ENCODE measurements at regions not wholly inside any gene's neighbourhood (a gene's known extent, or its start where the extent isn't known, plus 50 kb on each side); places are given as distances from the start of the nearest gene placed in this dataset.
"Not testable (repeated sequence)": the region's sequence is repeated elsewhere in the genome, so short reads cannot be mapped to it uniquely, and the experiment has no call there.

DNA sequence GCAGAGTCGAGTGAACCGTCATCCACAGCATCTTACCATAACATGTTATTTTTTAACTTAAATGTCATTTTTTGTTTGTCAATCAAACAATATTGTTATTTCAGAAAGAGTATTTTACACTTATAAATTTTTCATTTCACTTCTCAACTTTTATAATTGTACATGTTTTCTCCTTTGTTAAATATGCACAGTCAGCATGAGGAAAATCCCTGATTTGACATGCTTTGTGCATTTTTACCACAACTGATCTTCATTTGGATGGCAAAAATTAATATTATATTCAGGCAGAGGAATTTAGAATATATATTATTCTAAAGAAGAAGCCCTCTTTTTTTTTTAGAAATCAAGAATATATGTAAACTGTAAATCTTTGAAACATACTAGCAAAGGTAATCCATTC, 958.0 kb upstream of the PCDH7 start:
- intact Hi-C loops (cut with DNase I): no loop called here
- Histone ChIP-seq H3K27me3 (no peaks in the 10 kb centered on the region), H3K4me1 (ENCODE audit: insufficient read depth) (no peaks in the 10 kb centered on the region), H3K36me3 (no peaks in the 10 kb centered on the region), H3K9me3 (no peaks in the 10 kb centered on the region), H3K27ac (no peak overlapping the region), H3K4me3 (no peak overlapping the region)
- TF ChIP-seq POLR2A (IDR thresholded peaks at IDR 0.05) (no peak), EP300 (IDR thresholded peaks at IDR 0.05) (no peak)
- TF ChIP-seq, protein P1, sequence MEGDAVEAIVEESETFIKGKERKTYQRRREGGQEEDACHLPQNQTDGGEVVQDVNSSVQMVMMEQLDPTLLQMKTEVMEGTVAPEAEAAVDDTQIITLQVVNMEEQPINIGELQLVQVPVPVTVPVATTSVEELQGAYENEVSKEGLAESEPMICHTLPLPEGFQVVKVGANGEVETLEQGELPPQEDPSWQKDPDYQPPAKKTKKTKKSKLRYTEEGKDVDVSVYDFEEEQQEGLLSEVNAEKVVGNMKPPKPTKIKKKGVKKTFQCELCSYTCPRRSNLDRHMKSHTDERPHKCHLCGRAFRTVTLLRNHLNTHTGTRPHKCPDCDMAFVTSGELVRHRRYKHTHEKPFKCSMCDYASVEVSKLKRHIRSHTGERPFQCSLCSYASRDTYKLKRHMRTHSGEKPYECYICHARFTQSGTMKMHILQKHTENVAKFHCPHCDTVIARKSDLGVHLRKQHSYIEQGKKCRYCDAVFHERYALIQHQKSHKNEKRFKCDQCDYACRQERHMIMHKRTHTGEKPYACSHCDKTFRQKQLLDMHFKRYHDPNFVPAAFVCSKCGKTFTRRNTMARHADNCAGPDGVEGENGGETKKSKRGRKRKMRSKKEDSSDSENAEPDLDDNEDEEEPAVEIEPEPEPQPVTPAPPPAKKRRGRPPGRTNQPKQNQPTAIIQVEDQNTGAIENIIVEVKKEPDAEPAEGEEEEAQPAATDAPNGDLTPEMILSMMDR (IDR thresholded peaks at IDR 0.05): no peak
- DNase-seq: no peak
- WGBS, 3 donors: 93 to 97% (median 94%) methylated on average over 2 of the region's 2 CpGs

DNA sequence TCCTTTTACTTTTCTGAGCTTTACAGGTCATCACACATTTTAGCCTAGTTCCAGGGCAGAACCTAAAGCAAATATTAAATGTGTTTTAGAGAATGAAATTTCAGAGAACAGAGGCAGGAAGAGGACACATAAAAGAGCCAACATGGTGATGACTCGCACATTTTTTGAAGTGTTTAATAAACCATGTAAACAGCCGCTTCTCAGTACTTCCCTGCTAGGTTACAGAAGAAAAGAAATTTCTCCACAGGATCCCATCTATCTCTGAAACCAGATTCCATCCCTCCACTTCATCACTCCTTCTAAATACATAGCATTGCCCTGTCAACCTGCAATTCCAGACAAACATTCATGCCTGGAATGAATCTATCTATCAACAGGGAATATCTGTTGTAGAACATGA, 949.5 kb upstream of the PCDH7 start:
- DNase-seq: no peak
- Histone ChIP-seq H3K27me3 (no peaks in the 10 kb centered on the region), H3K4me1 (ENCODE audit: insufficient read depth) (no peaks in the 10 kb centered on the region), H3K4me3 (no peak overlapping the region), H3K36me3 (no peaks in the 10 kb centered on the region), H3K9me3 (no peaks in the 10 kb centered on the region), H3K27ac (no peak overlapping the region)
- TF ChIP-seq EP300 (IDR thresholded peaks at IDR 0.05): no peak
- TF ChIP-seq POLR2A (IDR thresholded peaks at IDR 0.05): no peak
- TF ChIP-seq, protein P1 (IDR thresholded peaks at IDR 0.05): no peak
- 70 to 77% (median 72%) methylated on average over 2 of the region's 2 CpGs for WGBS, 3 donors
- intact Hi-C loops (cut with DNase I): loop anchor here in 1 of 4 donors (5.0 kb wide), 1 partner anchor 978 kb away; no protein-coding TSS in a partner anchor

- DNase-seq; H3K36me3 ChIP-seq; H3K4me3 ChIP-seq; H3K9me3 ChIP-seq; H3K27me3 ChIP-seq; intact Hi-C loops (cut with DNase I); H3K27ac ChIP-seq; H3K4me1 ChIP-seq (ENCODE audit: insufficient read depth): not testable (repeated sequence)
- 88% methylated on average over 2 of the region's 2 CpGs for WGBS, 3 donors
Observed at GRCh38 chr4:29788123-29788522, 932.0 kb upstream of the PCDH7 start.

DNA sequence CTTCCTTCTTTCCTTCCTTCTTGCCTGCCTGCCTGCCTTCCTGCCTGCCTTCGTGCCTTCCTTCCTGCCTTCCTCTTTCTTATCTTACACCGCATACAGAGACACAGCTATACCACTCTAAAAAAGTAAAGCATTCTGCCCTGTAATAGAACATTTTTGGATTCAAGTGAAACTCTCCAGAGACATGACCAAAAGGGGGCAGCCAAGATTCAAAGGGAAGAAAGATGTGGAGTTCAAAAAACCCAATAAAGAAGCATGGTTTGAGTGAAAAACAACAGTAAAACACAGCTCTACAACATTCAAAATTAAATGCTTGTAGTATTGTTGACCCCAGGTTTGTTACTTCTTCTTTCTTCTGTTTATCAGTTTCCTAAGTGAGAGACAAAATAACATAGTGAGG, 914.9 kb upstream of the PCDH7 start:
- intact Hi-C loops (cut with DNase I): no loop called here
- 51 to 61% (median 54%) methylated on average over 2 of the region's 2 CpGs for WGBS, 3 donors
- no peak overlapping the region for H3K27ac ChIP-seq
- H3K4me1 ChIP-seq (ENCODE audit: insufficient read depth): no peaks in the 10 kb centered on the region
- no peak overlapping the region for H3K4me3 ChIP-seq
- H3K9me3 ChIP-seq: no peaks in the 10 kb centered on the region
- TF ChIP-seq, protein P1 (IDR thresholded peaks at IDR 0.05): no peak
- TF ChIP-seq POLR2A (IDR thresholded peaks at IDR 0.05): no peak
- TF ChIP-seq EP300 (IDR thresholded peaks at IDR 0.05): no peak
- no peaks in the 10 kb centered on the region for H3K27me3 ChIP-seq
- DNase-seq: no peak
- H3K36me3 ChIP-seq: no peaks in the 10 kb centered on the region

GRCh38 chr4:29805916-29806480, 914.2 kb upstream of the PCDH7 start:
- intact Hi-C loops (cut with DNase I): no loop called here
- WGBS, 3 donors: 51 to 58% (median 51%) methylated on average over 3 of the region's 3 CpGs
- Histone ChIP-seq H3K9me3 (no peaks in the 10 kb centered on the region), H3K4me1 (ENCODE audit: insufficient read depth) (no peaks in the 10 kb centered on the region), H3K27ac (no peak overlapping the region), H3K4me3 (no peak overlapping the region), H3K36me3 (no peaks in the 10 kb centered on the region), H3K27me3 (no peaks in the 10 kb centered on the region)
- DNase-seq: no peak
- no peak for TF ChIP-seq EP300 (IDR thresholded peaks at IDR 0.05)
- TF ChIP-seq, protein P1 (IDR thresholded peaks at IDR 0.05): no peak
- TF ChIP-seq POLR2A (IDR thresholded peaks at IDR 0.05): no peak
